ENCODE measurements at regions not wholly inside any gene's neighbourhood (a gene's known extent, or its start where the extent isn't known, plus 50 kb on each side); places are given as distances from the start of the nearest gene placed in this dataset.

GRCh38 chr5:90117005-90117404, 292.6 kb downstream of the CETN3 start:
- Histone ChIP-seq H3K4me3 (ENCODE audit: extremely low read depth in 1 of 4, insufficient read depth in 2 of 4, low read depth in 3 of 4, low read length in 4 of 4) (no peak overlapping the region), H3K27ac (ENCODE audit: low read depth, low read length) (no peak overlapping the region), H3K4me1 (replicated peaks in 1 of 4; ENCODE audit: control insufficient read depth in 3 of 4, insufficient read depth in 4 of 4, low read length in 3 of 4) (no peaks in the 10 kb centered on the region), H3K23ac (ENCODE audit: insufficient read length) (no peak overlapping the region), H3K27me3 (replicated peaks in 1 of 4; ENCODE audit: control insufficient read depth in 3 of 4, extremely low read depth in 1 of 4, insufficient read depth in 3 of 4, low read length in 3 of 4) (no peaks in the 10 kb centered on the region), H4K8ac (ENCODE audit: extremely low read depth, insufficient read depth, low read length) (no peak overlapping the region), H3K18ac (ENCODE audit: extremely low read depth, low read length) (no peak overlapping the region), H3K23me2 (ENCODE audit: low read depth, low read length) (no peaks in the 10 kb centered on the region), H4K20me1 (replicated peaks in 1 of 2; ENCODE audit: control insufficient read depth in 1 of 2, insufficient read depth in 2 of 2, low read length in 2 of 2) (no peaks in the 10 kb centered on the region), H3K9ac (replicated peaks in 1 of 4; ENCODE audit: extremely low read depth in 1 of 4, low read depth in 3 of 4, low read length in 3 of 4) (no peak overlapping the region), H2AK5ac (ENCODE audit: low read depth, low read length) (no peak overlapping the region), H3K14ac (ENCODE audit: insufficient read length) (no peak overlapping the region), H4K5ac (ENCODE audit: insufficient read length, low read depth, low read length) (no peak overlapping the region), H3K79me2 (ENCODE audit: control insufficient read depth in 1 of 2, insufficient read depth in 2 of 2, low read length in 2 of 2) (no peaks in the 10 kb centered on the region), H3K9me3 (ENCODE audit: insufficient read depth in 2 of 2, low read depth in 1 of 2, low read length in 1 of 2) (no peaks in the 10 kb centered on the region), H4K91ac (replicated peaks; ENCODE audit: insufficient read length, low read length) (no peak overlapping the region), H3K4me2 (ENCODE audit: insufficient read depth in 1 of 2, low read depth in 2 of 2, low read length in 2 of 2) (no peak overlapping the region), H3K36me3 (ENCODE audit: control insufficient read depth in 2 of 4, insufficient read depth in 4 of 4, low read length in 3 of 4) (no peaks in the 10 kb centered on the region), H2BK15ac (ENCODE audit: low read length) (no peak overlapping the region), H3K4ac (replicated peaks; ENCODE audit: insufficient read length, low read depth, low read length) (no peak overlapping the region), H2BK5ac (ENCODE audit: low read depth, low read length) (no peak overlapping the region), H2AFZ (ENCODE audit: low read length) (no peak overlapping the region), H3K56ac (replicated peaks; ENCODE audit: insufficient read length, low read depth, low read length) (no peak overlapping the region), H2BK12ac (ENCODE audit: low read depth, low read length) (no peak overlapping the region), H2BK20ac (ENCODE audit: low read length) (no peak overlapping the region), H2BK120ac (replicated peaks; ENCODE audit: low read depth, low read length) (no peak overlapping the region), H3K79me1 (ENCODE audit: low read depth, low read length) (no peaks in the 10 kb centered on the region)
- CTCF ChIA-PET (ENCODE audit: partially characterized antibody): no interaction called here
- no peak for FAIRE-seq
- no peak for DNase-seq (ENCODE audit: low read depth in 1 of 2, low spot score in 2 of 2)
- POLR2A ChIA-PET (ENCODE audit: partially characterized antibody): no interaction called here
- WGBS, 2 experiments (ENCODE audit: extremely low coverage in 1 of 2, insufficient coverage in 1 of 2, insufficient read length in 1 of 2, insufficient replicate concordance in 2 of 2, low coverage in 1 of 2, low lambda C conversion rate in 2 of 2, missing lambda C conversion rate in 1 of 2): 96% methylated on average over 1 of the region's 1 CpG; no CpG with 5 or more reads in 1 of the 2 experiments
- TF ChIP-seq HDAC6 (IDR thresholded peaks at IDR 0.05; ENCODE audit: low read depth, low read length) (no peak), TAF7 (optimal IDR thresholded peaks at IDR 0.05; ENCODE audit: borderline replicate concordance, low read depth, low read length) (no peak), CHD2 (IDR thresholded peaks at IDR 0.05; ENCODE audit: low read length) (no peak), KDM1A (IDR thresholded peaks at IDR 0.05; ENCODE audit: borderline replicate concordance, low read length) (no peak), TCF12 (IDR thresholded peaks at IDR 0.05; ENCODE audit: low read depth, low read length) (no peak), KDM4A (IDR thresholded peaks at IDR 0.05; ENCODE audit: low read depth, low read length, severe bottlenecking) (no peak), KDM5A (IDR thresholded peaks at IDR 0.05; ENCODE audit: low read length) (no peak), JUND (IDR thresholded peaks at IDR 0.05; ENCODE audit: low read length) (no peak), ATF3 (IDR thresholded peaks at IDR 0.05; ENCODE audit: insufficient read depth, low read depth, low read length) (no peak), NRF1 (IDR thresholded peaks at IDR 0.05; ENCODE audit: low read depth, low read length) (no peak), EP300 (IDR thresholded peaks at IDR 0.05; ENCODE audit: borderline replicate concordance in 1 of 2, low read depth in 2 of 2, low read length in 2 of 2) (no peak)
